ENCODE measurements at regions not wholly inside any gene's neighbourhood (a gene's known extent, or its start where the extent isn't known, plus 50 kb on each side); places are given as distances from the start of the nearest gene placed in this dataset.
"Not testable (repeated sequence)": the region's sequence is repeated elsewhere in the genome, so short reads cannot be mapped to it uniquely, and the experiment has no call there.

GRCh38 chr16:61421111-61421510, 615.1 kb downstream of the CDH8 start:
- no peak for DNase-seq

GRCh38 chr16:61419791-61420190, 616.4 kb downstream of the CDH8 start:
- no peak for DNase-seq

GRCh38 chr16:61418802-61419201, 617.4 kb downstream of the CDH8 start:
- not testable (repeated sequence) for DNase-seq

GRCh38 chr16:61415126-61415525, 621.1 kb downstream of the CDH8 start:
- no peak for DNase-seq

GRCh38 chr16:61413021-61413420, 623.2 kb downstream of the CDH8 start:
- no peak for DNase-seq

- no peak for DNase-seq
Observed at GRCh38 chr16:61412562-61412961, 623.7 kb downstream of the CDH8 start.

GRCh38 chr16:61409604-61410003, 626.6 kb downstream of the CDH8 start:
- no peak for DNase-seq

GRCh38 chr16:61403386-61403785, 632.9 kb downstream of the CDH8 start:
- DNase-seq, result no peak

- DNase-seq, result no peak
Observed at GRCh38 chr16:61391896-61392295, 644.3 kb downstream of the CDH8 start.

- no peak for DNase-seq
Observed at GRCh38 chr16:61390965-61391637, 645.1 kb downstream of the CDH8 start.

- no peak for DNase-seq
Observed at GRCh38 chr16:61385392-61386071, 650.7 kb downstream of the CDH8 start.

- no peak for DNase-seq
Observed at GRCh38 chr16:61382435-61382834, 653.8 kb downstream of the CDH8 start.

- DNase-seq, result no peak
Observed at GRCh38 chr16:61379311-61379710, 656.9 kb downstream of the CDH8 start.

GRCh38 chr16:61374071-61374470, 662.2 kb downstream of the CDH8 start:
- no peak for DNase-seq

GRCh38 chr16:61371881-61372280, 664.4 kb downstream of the CDH8 start:
- no peak for DNase-seq

GRCh38 chr16:61371388-61371787, 664.9 kb downstream of the CDH8 start:
- no peak for DNase-seq

- DNase-seq, result no peak
Observed at GRCh38 chr16:61370564-61370963, 665.7 kb downstream of the CDH8 start.

- no peak for DNase-seq
Observed at GRCh38 chr16:61366006-61366405, 670.2 kb downstream of the CDH8 start.

GRCh38 chr16:61364990-61365389, 671.2 kb downstream of the CDH8 start:
- no peak for DNase-seq

- DNase-seq, result no peak
Observed at GRCh38 chr16:61362585-61362984, 673.7 kb downstream of the CDH8 start.

- no peak for DNase-seq
Observed at GRCh38 chr16:61344791-61345190, 691.4 kb downstream of the CDH8 start.

- DNase-seq, result no peak
Observed at GRCh38 chr16:61332461-61332860, 703.8 kb downstream of the CDH8 start.

- DNase-seq, result no peak
Observed at GRCh38 chr16:61324044-61324443, 712.2 kb downstream of the CDH8 start.

- no peak for DNase-seq
Observed at GRCh38 chr16:61323456-61323855, 712.8 kb downstream of the CDH8 start.

GRCh38 chr16:61320791-61321190, 715.4 kb downstream of the CDH8 start:
- DNase-seq, result no peak

Data from NCI-H446 treated with DMSO at 0.1 percent for 48 hours (cell line).